MCF 10A (cell line): ENCODE measurements at regions not wholly inside any gene's neighbourhood (a gene's known extent, or its start where the extent isn't known, plus 50 kb on each side); places are given as distances from the start of the nearest gene placed in this dataset.

Source experiments
- BruUV-seq: library from RNA; stranded (reverse); fragments of 400-500 nt; replicated peaks from 2 replicates; lab custom pipeline; 2021; lab: Mats Ljungman, UMichigan
- CTCF ChIA-PET: fragments of 300-600 bp; sonication (Branson Sonifier 250); formaldehyde crosslinking; extraction: SDS; loops from one replicate; lab custom pipeline; 2021; ENCODE audit warnings: antibody characterized with exemption, inconsistent platforms; lab: Yijun Ruan, JAX
- POLR2A ChIA-PET: fragments of 300-600, 350-650 bp; sonication (Branson Sonifier 250); formaldehyde crosslinking; extraction: SDS; loops from one replicate; lab custom pipeline; 2020; ENCODE audit warnings: antibody characterized with exemption, inconsistent platforms; lab: Yijun Ruan, JAX
- DNase-seq: peaks from one replicate; pipeline ENCODE4 v3.0.0-alpha.2; 2018; ENCODE audit not compliant: unreplicated experiment
- H3K27ac Mint-ChIP-seq: one replicate; pipeline ENCODE4 v1.8.0; 2022; ENCODE audit warnings: mild to moderate bottlenecking, low read depth, mixed read lengths; ENCODE audit not compliant: unreplicated experiment
- H3K27me3 Mint-ChIP-seq: one replicate; pipeline ENCODE4 v1.8.0; 2022; ENCODE audit warnings: mixed read lengths; ENCODE audit not compliant: insufficient read depth, unreplicated experiment
- H3K36me3 Mint-ChIP-seq: one replicate; pipeline ENCODE4 v1.8.0; 2022; ENCODE audit warnings: mild to moderate bottlenecking, moderate library complexity, mixed read lengths; ENCODE audit not compliant: insufficient read depth, unreplicated experiment
- H3K4me1 Mint-ChIP-seq: one replicate; pipeline ENCODE4 v1.8.0; 2022; ENCODE audit warnings: mixed read lengths; ENCODE audit not compliant: insufficient read depth, unreplicated experiment
- H3K4me3 Mint-ChIP-seq: one replicate; pipeline ENCODE4 v1.8.0; 2022; ENCODE audit warnings: mild to moderate bottlenecking, moderate library complexity, mixed read lengths; ENCODE audit not compliant: unreplicated experiment
- H3K9me3 Mint-ChIP-seq: one replicate; pipeline ENCODE4 v1.8.0; 2022; ENCODE audit warnings: mixed read lengths; ENCODE audit not compliant: unreplicated experiment
- CTCF ChIP-seq: fragments of 200-600 bp; IDR thresholded peaks from one replicate; pipeline ENCODE4 v1.8.0; 2022; ENCODE audit warnings: antibody characterized with exemption, mild to moderate bottlenecking; ENCODE audit not compliant: unreplicated experiment
- intact Hi-C: fragments of 100-400 bp; cut with micrococcal nuclease; formaldehyde crosslinking; loops from 2 replicates; pipeline ENCODE4 v1.14.1; 2022

DNA sequence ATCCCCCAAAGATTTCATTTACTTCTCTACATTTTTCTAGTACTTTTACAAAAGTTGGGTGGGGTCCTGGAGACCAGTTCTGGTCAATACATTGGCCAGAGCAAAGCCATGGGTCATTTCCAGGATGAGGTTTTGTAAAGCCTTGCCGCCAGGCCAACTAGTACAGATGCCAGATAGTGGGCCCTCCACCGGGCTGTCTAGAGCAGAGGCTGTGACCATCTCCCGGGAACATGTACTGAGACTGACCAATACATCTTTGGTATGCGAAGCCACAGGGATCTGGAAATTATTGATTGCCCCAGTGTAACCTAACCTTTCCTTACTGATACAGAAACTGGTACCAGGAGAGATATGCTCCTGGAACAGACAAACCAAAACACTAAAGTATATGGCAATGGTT lies 599.2 kb downstream of the ADCYAP1 start:
- Mint-ChIP-seq H3K27me3 (no peaks in the 10 kb centered on the region), H3K9me3 (no peaks in the 10 kb centered on the region), H3K4me1 (no peaks in the 10 kb centered on the region), H3K4me3 (no peak overlapping the region), H3K36me3 (no peaks in the 10 kb centered on the region), H3K27ac (no peak overlapping the region)
- no TSS peak for BruUV-seq
- TF ChIP-seq CTCF: no peak
- POLR2A ChIA-PET: no interaction called here
- intact Hi-C loops: no loop called here
- DNase-seq: no peak
- CTCF ChIA-PET: no interaction called here

DNA sequence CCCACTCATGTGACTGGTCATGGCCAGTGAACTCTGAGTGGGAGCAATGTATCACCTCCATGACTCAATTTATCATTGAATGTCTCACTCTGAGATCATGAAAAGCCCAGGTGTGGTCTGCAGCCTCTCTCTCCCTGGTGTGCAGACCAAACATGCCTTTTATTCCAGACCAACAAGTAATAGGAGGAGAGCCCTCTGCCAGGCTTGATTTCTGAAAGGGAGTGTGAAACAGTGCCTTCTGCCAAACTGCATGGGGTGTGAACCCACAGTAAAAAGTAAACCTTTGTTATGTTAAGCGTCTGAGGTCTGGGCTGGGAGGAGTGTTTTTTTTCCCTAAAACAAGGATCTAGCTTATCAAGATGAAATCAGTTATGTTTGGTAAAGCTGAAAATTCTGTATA lies 601.2 kb downstream of the ADCYAP1 start:
- CTCF ChIA-PET: interaction anchor here (0.6 kb wide), 2 partner anchors 177 to 1199 kb away, joined by 3 to 4 read pairs; no protein-coding TSS in a partner anchor
- no peak for TF ChIP-seq CTCF
- POLR2A ChIA-PET: no interaction called here
- Mint-ChIP-seq H3K27ac (no peak overlapping the region), H3K4me1 (no peaks in the 10 kb centered on the region), H3K27me3 (no peaks in the 10 kb centered on the region), H3K9me3 (no peaks in the 10 kb centered on the region), H3K36me3 (no peaks in the 10 kb centered on the region), H3K4me3 (no peak overlapping the region)
- no TSS peak for BruUV-seq
- DNase-seq: no peak
- intact Hi-C loops: no loop called here

DNA sequence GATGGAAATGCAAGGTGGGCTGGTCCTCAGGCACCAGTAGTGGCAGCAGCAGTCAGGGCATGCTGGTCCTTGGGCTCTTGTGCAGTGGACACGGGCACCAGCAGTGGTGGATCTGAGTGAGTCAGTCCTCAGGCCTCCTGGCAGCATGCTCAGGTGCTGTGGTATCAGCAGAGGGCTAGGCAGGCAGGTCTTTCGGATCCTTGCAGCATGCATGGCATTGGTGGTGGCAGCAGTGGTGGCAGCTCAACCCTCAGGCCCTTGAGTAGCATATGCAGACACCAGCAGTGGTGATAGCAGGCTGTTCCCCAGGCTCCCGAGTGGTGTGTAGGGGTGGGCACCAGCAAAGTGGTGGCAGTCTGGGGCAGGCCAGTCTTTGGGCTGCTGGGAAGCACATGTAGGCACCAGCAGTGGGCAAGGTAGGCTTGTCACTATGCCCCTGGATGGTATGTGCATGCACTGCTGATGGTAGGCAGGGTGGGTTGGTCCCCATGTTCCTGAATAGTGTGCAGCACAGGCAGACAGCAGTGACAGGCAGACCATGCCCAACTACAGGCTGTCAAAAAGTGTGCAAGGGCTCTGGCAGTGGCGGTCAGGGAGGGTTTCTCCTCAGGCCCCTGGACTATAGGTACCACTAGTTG lies 606.0 kb downstream of the ADCYAP1 start:
- Mint-ChIP-seq H3K27me3 (no peaks in the 10 kb centered on the region), H3K27ac (no peak overlapping the region), H3K4me3 (no peak overlapping the region), H3K4me1 (no peaks in the 10 kb centered on the region), H3K9me3 (no peaks in the 10 kb centered on the region), H3K36me3 (no peaks in the 10 kb centered on the region)
- no peak for DNase-seq
- ChIA-PET POLR2A (no interaction called here), CTCF (interaction anchor here (0.8 kb wide), 1 partner anchor 10 kb away, joined by 4 read pairs; no protein-coding TSS in a partner anchor)
- no TSS peak for BruUV-seq
- intact Hi-C loops: no loop called here
- no peak for TF ChIP-seq CTCF

DNA sequence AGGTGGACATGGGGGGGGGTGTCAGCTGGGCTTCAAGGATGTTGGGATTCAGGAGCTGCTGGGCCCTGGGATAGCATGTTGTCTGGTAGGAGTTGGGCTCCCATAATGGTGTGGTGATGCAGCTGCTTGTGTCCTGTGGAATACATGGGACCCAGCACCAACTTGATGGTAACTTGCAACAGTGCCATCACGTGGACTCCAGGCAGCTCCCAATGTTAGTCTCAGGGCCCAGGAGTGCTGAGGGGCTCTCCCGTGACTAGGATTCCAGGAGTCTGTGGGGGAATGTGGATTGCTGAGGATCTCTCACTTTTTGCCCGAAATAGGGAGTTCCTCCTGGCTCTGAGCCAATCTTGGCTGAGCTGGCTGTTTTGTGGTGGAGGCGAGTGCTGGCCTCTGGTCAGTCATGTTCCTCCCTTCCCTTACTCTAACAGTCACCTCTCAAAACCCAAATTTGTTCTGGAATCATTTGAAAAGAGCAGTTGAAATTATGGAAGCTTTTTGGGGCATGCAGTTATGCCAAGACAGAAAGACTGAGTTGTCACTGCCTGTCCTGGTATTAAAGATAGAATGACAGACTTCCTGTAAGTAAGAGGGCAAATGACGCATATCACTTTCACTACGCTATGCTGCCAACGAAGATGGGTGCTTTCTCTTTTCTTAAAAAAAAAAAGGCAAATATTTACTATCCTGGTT lies 607.1 kb downstream of the ADCYAP1 start:
- no peak for TF ChIP-seq CTCF
- no peaks in the 10 kb centered on the region for H3K9me3 Mint-ChIP-seq
- ChIA-PET POLR2A (no interaction called here), CTCF (interaction anchor here (0.7 to 0.8 kb wide), 2 partner anchors 11 to 108 kb away, joined by 4 read pairs; no protein-coding TSS in a partner anchor)
- no peaks in the 10 kb centered on the region for H3K4me1 Mint-ChIP-seq
- no peak overlapping the region for H3K4me3 Mint-ChIP-seq
- intact Hi-C loops: loop anchor here (2.0 kb wide), 1 partner anchor 647 kb away; no protein-coding TSS in a partner anchor
- H3K27ac Mint-ChIP-seq: no peak overlapping the region
- no TSS peak for BruUV-seq
- DNase-seq: no peak
- H3K36me3 Mint-ChIP-seq: no peaks in the 10 kb centered on the region
- H3K27me3 Mint-ChIP-seq: no peaks in the 10 kb centered on the region
